ENCODE measurements at regions not wholly inside any gene's neighbourhood (a gene's known extent, or its start where the extent isn't known, plus 50 kb on each side); places are given as distances from the start of the nearest gene placed in this dataset.

DNA sequence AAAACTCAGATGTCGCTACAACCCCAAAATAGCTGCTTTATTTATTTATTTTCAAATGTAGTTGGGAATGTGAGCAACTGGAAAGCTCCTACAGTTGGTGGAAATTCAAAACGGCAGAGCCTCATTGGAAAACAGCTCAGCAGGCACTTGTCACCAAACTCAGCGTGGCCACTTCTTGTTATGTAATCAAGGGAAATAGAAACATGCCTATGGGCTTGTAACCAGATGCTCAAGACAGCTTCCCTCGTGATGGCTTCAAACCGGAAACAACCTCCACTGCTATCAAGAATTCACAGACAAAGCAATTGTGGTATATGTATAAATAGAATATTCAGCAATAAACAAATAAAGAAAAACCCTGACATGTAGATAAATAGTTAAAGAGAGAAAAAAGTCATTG is 627.8 kb upstream of the SLC10A2 start:
- WGBS, 2 donors (ENCODE audit: low coverage in 1 of 2), result 37 to 39% methylated on average over 5 of the region's 5 CpGs
- no peak overlapping the region for H3K27ac ChIP-seq
- no peaks in the 10 kb centered on the region for H3K4me1 ChIP-seq
- H3K9me3 ChIP-seq, result no peaks in the 10 kb centered on the region
- no peak overlapping the region for H3K4me3 ChIP-seq
- no peaks in the 10 kb centered on the region for H3K36me3 ChIP-seq
- TF ChIP-seq POLR2AphosphoS5 (IDR thresholded peaks at IDR 0.05) (no peak), POLR2A (IDR thresholded peaks at IDR 0.05) (no peak), EP300 (IDR thresholded peaks at IDR 0.05) (no peak)
- TF ChIP-seq, protein P1, sequence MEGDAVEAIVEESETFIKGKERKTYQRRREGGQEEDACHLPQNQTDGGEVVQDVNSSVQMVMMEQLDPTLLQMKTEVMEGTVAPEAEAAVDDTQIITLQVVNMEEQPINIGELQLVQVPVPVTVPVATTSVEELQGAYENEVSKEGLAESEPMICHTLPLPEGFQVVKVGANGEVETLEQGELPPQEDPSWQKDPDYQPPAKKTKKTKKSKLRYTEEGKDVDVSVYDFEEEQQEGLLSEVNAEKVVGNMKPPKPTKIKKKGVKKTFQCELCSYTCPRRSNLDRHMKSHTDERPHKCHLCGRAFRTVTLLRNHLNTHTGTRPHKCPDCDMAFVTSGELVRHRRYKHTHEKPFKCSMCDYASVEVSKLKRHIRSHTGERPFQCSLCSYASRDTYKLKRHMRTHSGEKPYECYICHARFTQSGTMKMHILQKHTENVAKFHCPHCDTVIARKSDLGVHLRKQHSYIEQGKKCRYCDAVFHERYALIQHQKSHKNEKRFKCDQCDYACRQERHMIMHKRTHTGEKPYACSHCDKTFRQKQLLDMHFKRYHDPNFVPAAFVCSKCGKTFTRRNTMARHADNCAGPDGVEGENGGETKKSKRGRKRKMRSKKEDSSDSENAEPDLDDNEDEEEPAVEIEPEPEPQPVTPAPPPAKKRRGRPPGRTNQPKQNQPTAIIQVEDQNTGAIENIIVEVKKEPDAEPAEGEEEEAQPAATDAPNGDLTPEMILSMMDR (IDR thresholded peaks at IDR 0.05), result no peak
- no peaks in the 10 kb centered on the region for H3K27me3 ChIP-seq
- no peak for ATAC-seq

DNA sequence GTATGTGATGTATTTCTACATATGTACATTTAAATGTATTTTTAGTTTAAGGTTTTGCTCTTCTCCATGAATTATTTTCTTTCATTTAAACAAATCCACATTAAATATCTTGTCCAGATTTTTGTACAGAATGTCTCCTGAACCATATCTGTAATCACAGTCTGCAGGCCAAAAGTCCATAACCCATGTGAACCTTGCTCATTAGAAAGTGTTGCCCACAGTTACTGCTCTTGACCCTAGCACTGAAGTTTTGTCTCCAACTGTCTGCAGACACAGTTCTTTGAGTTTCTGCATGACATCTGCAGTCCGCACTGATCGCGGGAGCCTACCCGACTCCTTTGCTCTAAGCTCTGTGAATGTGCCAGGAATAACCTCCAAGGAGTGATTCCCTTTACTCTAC is 626.2 kb upstream of the SLC10A2 start:
- H3K36me3 ChIP-seq, result no peaks in the 10 kb centered on the region
- ATAC-seq, result no peak
- no peak for TF ChIP-seq POLR2A (IDR thresholded peaks at IDR 0.05)
- no peak for TF ChIP-seq EP300 (IDR thresholded peaks at IDR 0.05)
- TF ChIP-seq, protein P1 (IDR thresholded peaks at IDR 0.05), result no peak
- TF ChIP-seq POLR2AphosphoS5 (IDR thresholded peaks at IDR 0.05), result no peak
- H3K27me3 ChIP-seq, result no peaks in the 10 kb centered on the region
- 60 to 78% methylated on average over 1 to 4 of the region's 4 CpGs for WGBS, 2 donors (ENCODE audit: low coverage in 1 of 2)
- H3K4me3 ChIP-seq, result no peak overlapping the region
- H3K27ac ChIP-seq, result no peak overlapping the region
- no peaks in the 10 kb centered on the region for H3K9me3 ChIP-seq
- no peaks in the 10 kb centered on the region for H3K4me1 ChIP-seq

DNA sequence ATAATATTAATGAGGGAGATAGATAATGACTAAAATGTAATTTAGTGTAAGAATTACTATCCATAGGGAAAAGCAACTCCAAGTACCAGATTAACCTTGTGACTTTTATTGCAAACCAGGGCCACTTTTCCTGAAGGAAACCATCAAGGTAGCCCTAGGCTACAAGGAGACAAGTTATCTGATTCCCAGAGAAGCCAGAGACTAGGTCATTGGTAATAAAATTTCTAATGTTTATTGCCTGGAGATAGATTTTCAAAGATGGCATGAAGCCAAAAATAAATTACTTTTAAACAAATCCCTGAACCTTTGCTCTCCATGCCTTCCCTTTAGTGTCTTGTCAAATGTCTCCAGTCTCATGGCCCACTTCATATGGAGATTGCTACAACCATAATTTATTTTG is 610.1 kb upstream of the SLC10A2 start:
- Histone ChIP-seq H3K27me3 (peaks cover 3% of the 10 kb centered on the region), H3K4me3 (no peak overlapping the region), H3K27ac (no peak overlapping the region), H3K36me3 (no peaks in the 10 kb centered on the region), H3K9me3 (no peaks in the 10 kb centered on the region), H3K4me1 (no peaks in the 10 kb centered on the region)
- TF ChIP-seq POLR2AphosphoS5 (IDR thresholded peaks at IDR 0.05) (no peak), EP300 (IDR thresholded peaks at IDR 0.05) (no peak), POLR2A (IDR thresholded peaks at IDR 0.05) (no peak)
- TF ChIP-seq, protein P1 (IDR thresholded peaks at IDR 0.05), result no peak
- no peak for ATAC-seq

DNA sequence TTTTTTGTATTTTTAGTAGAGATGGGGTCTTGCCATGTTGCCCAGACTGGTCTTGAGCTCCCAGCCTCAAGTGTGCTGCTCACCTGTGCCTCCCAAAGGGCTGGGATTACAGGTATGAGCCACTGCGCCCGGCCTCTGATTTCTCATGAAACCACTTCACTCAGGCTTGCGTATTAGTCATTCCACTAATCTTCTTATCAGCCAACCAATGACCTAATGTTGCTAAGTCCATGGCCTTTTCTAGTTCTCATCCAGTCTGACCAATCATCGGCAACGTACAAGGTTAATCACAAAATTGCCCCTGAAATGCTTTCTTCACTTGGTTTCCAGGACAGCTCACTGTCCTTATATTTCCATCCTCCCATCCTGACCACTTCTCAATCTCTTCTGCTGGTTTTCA is 605.3 kb upstream of the SLC10A2 start:
- Histone ChIP-seq H3K27ac (no peak overlapping the region), H3K4me1 (no peaks in the 10 kb centered on the region), H3K36me3 (no peaks in the 10 kb centered on the region), H3K4me3 (no peak overlapping the region), H3K27me3 (peaks cover 3% of the 10 kb centered on the region), H3K9me3 (no peaks in the 10 kb centered on the region)
- WGBS, 2 donors (ENCODE audit: low coverage in 1 of 2), result 87 to 89% methylated on average over 5 of the region's 5 CpGs
- ATAC-seq, result no peak
- TF ChIP-seq POLR2AphosphoS5 (IDR thresholded peaks at IDR 0.05), result no peak
- no peak for TF ChIP-seq POLR2A (IDR thresholded peaks at IDR 0.05)
- TF ChIP-seq, protein P1 (IDR thresholded peaks at IDR 0.05), result no peak
- TF ChIP-seq EP300 (IDR thresholded peaks at IDR 0.05), result no peak

GRCh38 chr13:103663996-103664395 is 597.8 kb upstream of the SLC10A2 start:
- 80 to 91% methylated on average over 4 of the region's 4 CpGs for WGBS, 2 donors (ENCODE audit: low coverage in 1 of 2)
- TF ChIP-seq, protein P1 (IDR thresholded peaks at IDR 0.05), result no peak
- no peak for TF ChIP-seq POLR2AphosphoS5 (IDR thresholded peaks at IDR 0.05)
- no peak for TF ChIP-seq POLR2A (IDR thresholded peaks at IDR 0.05)
- no peak for TF ChIP-seq EP300 (IDR thresholded peaks at IDR 0.05)
- H3K4me1 ChIP-seq, result no peaks in the 10 kb centered on the region
- H3K4me3 ChIP-seq, result no peak overlapping the region
- no peak for ATAC-seq
- H3K27ac ChIP-seq, result no peak overlapping the region
- H3K36me3 ChIP-seq, result no peaks in the 10 kb centered on the region
- H3K9me3 ChIP-seq, result no peaks in the 10 kb centered on the region
- no peaks in the 10 kb centered on the region for H3K27me3 ChIP-seq

All from gastroesophageal sphincter (tissue), 4 donors.